PC-3 (cell line): ENCODE measurements at regions not wholly inside any gene's neighbourhood (a gene's known extent, or its start where the extent isn't known, plus 50 kb on each side); places are given as distances from the start of the nearest gene placed in this dataset.
"Not testable (repeated sequence)": the region's sequence is repeated elsewhere in the genome, so short reads cannot be mapped to it uniquely, and the experiment has no call there.

Experiments
- ATAC-seq: fragments of 200-7000 bp; cut with Tn5 transposase; 2 replicates; pipeline ENCODE4 v1.9.1; 2020; ENCODE audit warnings: mild to moderate bottlenecking, moderate library complexity
- BruUV-seq: library from RNA; stranded (reverse); fragments of 400-500 nt; replicated peaks from 2 replicates; lab custom pipeline; 2021; lab: Mats Ljungman, UMichigan
- CTCF ChIA-PET: fragments of 300-600 bp; sonication (Branson Sonifier 250); formaldehyde crosslinking; loops from one replicate; lab custom pipeline; 2022; ENCODE audit warnings: antibody characterized with exemption; lab: Charles Lee
- POLR2A ChIA-PET: fragments of 300-600 bp; sonication (Branson Sonifier 250); formaldehyde crosslinking; loops from one replicate; lab custom pipeline; 2022; ENCODE audit warnings: antibody characterized with exemption; ENCODE audit not compliant: unreplicated experiment; lab: Charles Lee
- DNase-seq: peaks from one replicate; pipeline ENCODE4 v3.0.0-alpha.2; 2015
- H2AFZ ChIP-seq: fragments of 300-600 bp; sonication (generic); 2 replicates; pipeline ENCODE4 v1.6.0; 2016; ENCODE audit warnings: antibody characterized with exemption, low read length
- H3F3A ChIP-seq: fragments of 300-600 bp; sonication (generic); one replicate; pipeline ENCODE4 v1.6.0; 2017; ENCODE audit warnings: antibody characterized with exemption, low read length, control low read depth, mild to moderate bottlenecking; ENCODE audit not compliant: unreplicated experiment
- H3K27ac ChIP-seq: fragments of 300-600 bp; sonication (generic); 2 replicates; pipeline ENCODE4 v1.5.1; 2016; ENCODE audit warnings: mild to moderate bottlenecking, low read length
- H3K27me3 ChIP-seq: fragments of 300-600 bp; sonication (generic); 2 replicates; pipeline ENCODE4 v1.6.1; 2016; ENCODE audit warnings: low read length, mixed read lengths
- H3K36me3 ChIP-seq: fragments of 300-600 bp; sonication (generic); 2 replicates; pipeline ENCODE4 v1.6.1; 2016; ENCODE audit warnings: low read depth, mixed run types, low read length, mixed read lengths
- H3K4me1 ChIP-seq: fragments of 300-600 bp; sonication (generic); 2 replicates; pipeline ENCODE4 v1.5.1; 2016; ENCODE audit warnings: low read length; ENCODE audit not compliant: insufficient read depth
- H3K4me2 ChIP-seq: fragments of 300-600 bp; sonication (generic); 2 replicates; pipeline ENCODE4 v1.6.0; 2016; ENCODE audit warnings: low read length
- H3K4me3 ChIP-seq: fragments of 300-600 bp; sonication (generic); 2 replicates; pipeline ENCODE4 v1.5.1; 2016; ENCODE audit warnings: mild to moderate bottlenecking, low read length, mixed read lengths
- H3K79me2 ChIP-seq: fragments of 300-600 bp; sonication (generic); 2 replicates; pipeline ENCODE4 v1.6.1; 2017; ENCODE audit warnings: low read length, mixed read lengths
- H3K9ac ChIP-seq: fragments of 300-600 bp; sonication (generic); 2 replicates; pipeline ENCODE4 v1.6.0; 2016; ENCODE audit warnings: mild to moderate bottlenecking, low read length
- H3K9me2 ChIP-seq: fragments of 300-600 bp; sonication (generic); replicated peaks from 2 replicates; pipeline ENCODE4 v1.6.1; 2016; ENCODE audit warnings: mixed run types, low read length, mixed read lengths
- H3K9me3 ChIP-seq: fragments of 300-600 bp; sonication (generic); 2 replicates; pipeline ENCODE4 v1.6.1; 2016; ENCODE audit warnings: low read length, mixed read lengths
- H4K20me1 ChIP-seq: fragments of 300-600 bp; sonication (generic); 2 replicates; pipeline ENCODE4 v1.6.1; 2016; ENCODE audit warnings: low read length, mixed read lengths
- CTCF ChIP-seq: fragments of 300-600 bp; sonication (generic); conservative IDR thresholded peaks from 2 replicates; pipeline ENCODE4 v1.5.1; 2017; ENCODE audit warnings: antibody characterized with exemption, low read depth, mild to moderate bottlenecking, low read length
- EZH2 ChIP-seq: fragments of 300-600 bp; sonication (generic); IDR thresholded peaks from one replicate; pipeline ENCODE4 v1.6.1; 2017; ENCODE audit warnings: antibody characterized with exemption, mild to moderate bottlenecking, low read length; ENCODE audit not compliant: unreplicated experiment
- EZH2phosphoT487 ChIP-seq: fragments of 300-600 bp; sonication (generic); IDR thresholded peaks from 2 replicates; pipeline ENCODE4 v1.6.1; 2018; ENCODE audit warnings: mild to moderate bottlenecking, antibody characterized with exemption, low read length, borderline replicate concordance
- intact Hi-C: fragments of 100-400 bp; cut with micrococcal nuclease; formaldehyde crosslinking; loops from 2 replicates; pipeline ENCODE4 v1.9.0; 2023

DNA sequence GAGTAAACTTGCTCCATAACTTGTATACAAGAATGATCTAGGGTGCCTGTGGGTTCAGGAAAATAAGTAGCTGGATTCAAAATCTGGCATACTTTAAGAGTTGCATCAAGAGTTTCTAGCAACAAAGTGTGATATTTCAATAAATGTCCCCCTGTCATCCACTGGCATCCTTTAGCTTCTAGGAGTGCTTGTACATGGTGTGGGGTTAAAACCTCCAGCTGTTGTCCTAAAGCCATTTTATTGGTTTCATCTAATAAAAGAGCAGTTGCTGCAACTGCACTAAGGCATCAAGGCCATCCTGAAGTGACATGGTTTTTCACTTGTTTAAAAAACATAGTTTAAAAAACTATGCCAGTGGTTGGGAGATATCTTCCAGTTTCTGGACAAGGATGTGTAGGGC lies 148.4 kb downstream of the INHBA start:
- Histone ChIP-seq H3K9ac (no peak overlapping the region), H3K4me2 (no peak overlapping the region), H3K9me3 (no peaks in the 10 kb centered on the region), H2AFZ (no peak overlapping the region), H3K79me2 (no peaks in the 10 kb centered on the region), H3F3A (no peaks in the 10 kb centered on the region), H3K9me2 (no peaks in the 10 kb centered on the region), H3K27me3 (no peaks in the 10 kb centered on the region), H3K4me3 (no peak overlapping the region), H3K4me1 (no peaks in the 10 kb centered on the region), H4K20me1 (no peaks in the 10 kb centered on the region), H3K27ac (no peak overlapping the region), H3K36me3 (no peaks in the 10 kb centered on the region)
- TF ChIP-seq EZH2phosphoT487, result no peak
- TF ChIP-seq EZH2, result no peak
- no peak for TF ChIP-seq CTCF
- ATAC-seq (no peak), DNase-seq (no peak)
- no TSS peak for BruUV-seq
- ChIA-PET CTCF (no interaction called here), POLR2A (no interaction called here)
- intact Hi-C loops, result no loop called here

- intact Hi-C loops, ATAC-seq, H3K4me3 ChIP-seq, BruUV-seq, H3K27ac ChIP-seq, CTCF ChIA-PET, H3K9me3 ChIP-seq, H3K79me2 ChIP-seq, H2AFZ ChIP-seq, H3K4me2 ChIP-seq, H3K9ac ChIP-seq, H4K20me1 ChIP-seq, H3K36me3 ChIP-seq, H3K4me1 ChIP-seq, H3K9me2 ChIP-seq, H3F3A ChIP-seq, H3K27me3 ChIP-seq, POLR2A ChIA-PET: not testable (repeated sequence)
- DNase-seq, result peak; percentile 26
Measured at GRCh38 chr7:41550046-41550445, 152.8 kb downstream of the INHBA start.

DNA sequence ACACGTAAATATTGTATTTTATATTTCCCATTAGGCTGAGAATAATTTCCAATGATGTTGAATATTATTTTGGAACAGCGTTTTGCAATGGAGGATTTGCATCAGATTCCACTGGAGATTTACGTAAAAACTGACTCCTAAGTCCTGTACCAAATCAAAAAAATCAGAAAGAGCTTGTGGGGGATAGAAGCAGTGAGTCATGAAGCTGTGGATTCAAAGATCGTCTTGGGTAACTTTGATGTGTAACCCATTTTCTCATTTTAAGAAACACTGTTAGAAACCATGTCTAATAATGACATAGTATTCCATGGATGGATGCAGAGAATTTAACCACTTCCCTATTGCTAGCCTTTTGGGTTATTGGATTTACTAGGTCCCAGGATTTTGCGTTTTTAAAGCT lies 158.6 kb downstream of the INHBA start:
- Histone ChIP-seq H3K9ac (no peak overlapping the region), H3K79me2 (no peaks in the 10 kb centered on the region), H2AFZ (no peak overlapping the region), H3K4me3 (no peak overlapping the region), H3K27me3 (no peaks in the 10 kb centered on the region), H3K36me3 (no peaks in the 10 kb centered on the region), H3K9me2 (no peaks in the 10 kb centered on the region), H3K27ac (no peak overlapping the region), H3K4me1 (no peaks in the 10 kb centered on the region), H3K4me2 (no peak overlapping the region), H3K9me3 (no peaks in the 10 kb centered on the region), H3F3A (no peaks in the 10 kb centered on the region), H4K20me1 (no peaks in the 10 kb centered on the region)
- TF ChIP-seq EZH2phosphoT487 (no peak), EZH2 (no peak), CTCF (no peak)
- ATAC-seq (no peak), DNase-seq (no peak)
- BruUV-seq, result no TSS peak
- intact Hi-C loops, result no loop called here
- CTCF ChIA-PET, result no interaction called here
- POLR2A ChIA-PET, result no interaction called here
